ENCODE measurements at regions not wholly inside any gene's neighbourhood (a gene's known extent, or its start where the extent isn't known, plus 50 kb on each side); places are given as distances from the start of the nearest gene placed in this dataset.

DNA sequence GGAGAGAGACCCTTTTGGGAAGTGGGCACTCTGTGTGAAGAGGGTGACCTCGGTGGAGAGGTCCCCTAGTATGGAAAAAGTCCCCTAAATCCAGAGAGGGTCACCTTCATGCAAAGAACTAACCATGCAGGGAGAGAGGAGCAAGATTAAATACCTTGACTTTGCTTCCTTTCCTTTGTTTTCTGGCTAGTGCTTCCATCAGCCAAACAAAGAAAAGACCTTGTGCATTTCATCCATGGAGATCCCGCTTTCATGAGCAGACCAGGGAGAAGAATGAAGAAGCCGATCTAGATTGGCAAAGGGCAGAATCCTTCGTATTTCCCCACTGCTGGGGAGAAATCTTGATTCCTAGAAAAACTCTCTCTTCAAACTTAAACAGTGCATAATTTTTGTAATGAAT is 813.3 kb upstream of the CDH6 start:
- H4K91ac ChIP-seq (ENCODE audit: insufficient read length, low read depth, low read length): no peak overlapping the region
- H2BK5ac ChIP-seq (ENCODE audit: insufficient read length, low read length): no peak overlapping the region
- no CpG with 5 or more reads among the region's 4 CpGs for WGBS (ENCODE audit: extremely low coverage, insufficient read length, low lambda C conversion rate)
- no peak overlapping the region for H3K4ac ChIP-seq (ENCODE audit: low read depth, low read length)
- H4K5ac ChIP-seq (ENCODE audit: insufficient read length, low read depth, low read length): no peak overlapping the region
- H3K23ac ChIP-seq (ENCODE audit: insufficient read length, low read depth, low read length): no peak overlapping the region
- no peaks in the 10 kb centered on the region for H3K79me1 ChIP-seq (ENCODE audit: insufficient read depth, low read depth, low read length, poor library complexity, severe bottlenecking)
- H3K23me2 ChIP-seq (ENCODE audit: insufficient read length, low read depth, low read length, poor library complexity, severe bottlenecking): no peaks in the 10 kb centered on the region
- no peak overlapping the region for H3K14ac ChIP-seq (ENCODE audit: insufficient read depth, low read length)
- H3K56ac ChIP-seq (ENCODE audit: insufficient read length, low read depth, low read length): no peak overlapping the region
- H3K27ac Mint-ChIP-seq: peak overlapping the region in 1 of 3 experiments; percentile 58; a peak in 1 of 7 replicates
- H2BK20ac ChIP-seq (ENCODE audit: low read depth, low read length, poor library complexity, severe bottlenecking): no peak overlapping the region
- no peak overlapping the region for H3T11ph ChIP-seq (ENCODE audit: low read length)
- H3K18ac ChIP-seq (ENCODE audit: insufficient read length, low read depth, low read length): no peak overlapping the region
- no peak overlapping the region for H3K9ac ChIP-seq (ENCODE audit: extremely low read depth, insufficient read length, low read length)
- no peak overlapping the region for H2BK120ac ChIP-seq (ENCODE audit: low read depth, low read length, poor library complexity, severe bottlenecking)
- no peaks in the 10 kb centered on the region for H3K27me3 Mint-ChIP-seq (ENCODE audit: low read depth)
- H3K4me1 Mint-ChIP-seq: peaks cover 5 to 8% of the 10 kb centered on the region in 2 experiments; a peak in 2 of 4 replicates
- no peak overlapping the region for H3K27ac ChIP-seq (ENCODE audit: insufficient read length, low read depth, low read length)
- H2BK12ac ChIP-seq (ENCODE audit: insufficient read length, low read depth, low read length): no peak overlapping the region
- H4K20me1 ChIP-seq (ENCODE audit: control insufficient read depth, insufficient read depth, insufficient read length): no peaks in the 10 kb centered on the region
- H2BK15ac ChIP-seq (ENCODE audit: low read depth, low read length): no peak overlapping the region
- no peak overlapping the region for H4K8ac ChIP-seq (replicated peaks; ENCODE audit: insufficient read length, low read depth, low read length)
- H3K4me2 ChIP-seq (ENCODE audit: insufficient read depth, insufficient read length, low read length): no peak overlapping the region
- no peak for DNase-seq
- no peaks in the 10 kb centered on the region for H3K9me3 ChIP-seq (ENCODE audit: control insufficient read depth, low read depth, low read length)
- H2AFZ ChIP-seq (ENCODE audit: low read length): no peak overlapping the region
- H3K27me3 ChIP-seq (ENCODE audit: insufficient read depth, low read length): no peaks in the 10 kb centered on the region
- H3K4me3 Mint-ChIP-seq: no peak overlapping the region
- no peaks in the 10 kb centered on the region for H3K9me3 Mint-ChIP-seq
- TF ChIP-seq, protein P1, sequence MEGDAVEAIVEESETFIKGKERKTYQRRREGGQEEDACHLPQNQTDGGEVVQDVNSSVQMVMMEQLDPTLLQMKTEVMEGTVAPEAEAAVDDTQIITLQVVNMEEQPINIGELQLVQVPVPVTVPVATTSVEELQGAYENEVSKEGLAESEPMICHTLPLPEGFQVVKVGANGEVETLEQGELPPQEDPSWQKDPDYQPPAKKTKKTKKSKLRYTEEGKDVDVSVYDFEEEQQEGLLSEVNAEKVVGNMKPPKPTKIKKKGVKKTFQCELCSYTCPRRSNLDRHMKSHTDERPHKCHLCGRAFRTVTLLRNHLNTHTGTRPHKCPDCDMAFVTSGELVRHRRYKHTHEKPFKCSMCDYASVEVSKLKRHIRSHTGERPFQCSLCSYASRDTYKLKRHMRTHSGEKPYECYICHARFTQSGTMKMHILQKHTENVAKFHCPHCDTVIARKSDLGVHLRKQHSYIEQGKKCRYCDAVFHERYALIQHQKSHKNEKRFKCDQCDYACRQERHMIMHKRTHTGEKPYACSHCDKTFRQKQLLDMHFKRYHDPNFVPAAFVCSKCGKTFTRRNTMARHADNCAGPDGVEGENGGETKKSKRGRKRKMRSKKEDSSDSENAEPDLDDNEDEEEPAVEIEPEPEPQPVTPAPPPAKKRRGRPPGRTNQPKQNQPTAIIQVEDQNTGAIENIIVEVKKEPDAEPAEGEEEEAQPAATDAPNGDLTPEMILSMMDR (conservative IDR thresholded peaks at IDR 0.05): no peak
- no peaks in the 10 kb centered on the region for H3K4me1 ChIP-seq (ENCODE audit: insufficient read depth, low read length)
- no peaks in the 10 kb centered on the region for H3K36me3 Mint-ChIP-seq (ENCODE audit: insufficient read depth in 1 of 3, low read depth in 3 of 3)
- H3K79me2 ChIP-seq (ENCODE audit: insufficient read depth, low read length): no peaks in the 10 kb centered on the region
- H2AK5ac ChIP-seq (ENCODE audit: insufficient read length, low read length): no peak overlapping the region

All from H9 (cell line).